ENCODE measurements at regions not wholly inside any gene's neighbourhood (a gene's known extent, or its start where the extent isn't known, plus 50 kb on each side); places are given as distances from the start of the nearest gene placed in this dataset.

DNA sequence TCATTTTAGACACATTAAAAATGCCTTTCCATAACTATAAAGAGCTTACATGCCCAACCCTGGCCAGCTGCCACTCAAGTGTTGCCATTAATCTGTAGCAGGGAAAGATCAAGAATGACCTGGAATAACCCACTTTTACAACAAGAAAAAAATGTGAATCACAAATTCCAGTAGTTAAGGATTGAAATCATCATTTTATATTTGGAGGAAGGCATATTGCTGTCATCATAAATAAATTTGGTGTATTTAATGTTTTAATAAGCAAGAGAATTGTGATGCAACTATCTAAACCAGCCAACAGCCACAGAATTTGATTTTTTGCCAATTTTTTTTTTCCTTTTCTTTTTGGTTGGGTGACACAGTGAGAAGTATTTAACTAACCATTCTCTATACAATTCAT is 240.0 kb upstream of the SEMA6D start:
- H3K27ac ChIP-seq, result no peak overlapping the region
- H3K4me3 ChIP-seq, result no peak overlapping the region

DNA sequence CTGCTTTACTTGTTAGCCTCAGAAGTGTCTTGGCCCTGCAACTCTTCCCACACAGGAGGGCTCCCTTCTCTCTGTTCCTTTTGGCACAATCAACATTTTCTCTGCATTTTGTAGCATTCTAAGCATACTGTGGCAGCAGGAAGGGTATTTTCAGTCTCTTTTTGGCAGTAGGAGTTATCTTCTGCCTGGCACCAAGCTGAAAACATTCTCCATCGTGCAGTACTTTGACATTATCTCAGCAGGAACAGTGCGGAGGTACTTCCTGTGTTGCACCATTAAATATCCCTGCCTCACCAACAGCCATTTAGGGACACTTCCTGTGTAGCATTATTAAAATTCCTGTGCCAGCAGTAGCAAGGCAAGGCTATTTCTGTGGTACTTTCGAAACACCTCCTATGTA is 233.2 kb upstream of the SEMA6D start:
- Histone ChIP-seq H3K4me3 (no peak overlapping the region), H3K27ac (no peak overlapping the region)

DNA sequence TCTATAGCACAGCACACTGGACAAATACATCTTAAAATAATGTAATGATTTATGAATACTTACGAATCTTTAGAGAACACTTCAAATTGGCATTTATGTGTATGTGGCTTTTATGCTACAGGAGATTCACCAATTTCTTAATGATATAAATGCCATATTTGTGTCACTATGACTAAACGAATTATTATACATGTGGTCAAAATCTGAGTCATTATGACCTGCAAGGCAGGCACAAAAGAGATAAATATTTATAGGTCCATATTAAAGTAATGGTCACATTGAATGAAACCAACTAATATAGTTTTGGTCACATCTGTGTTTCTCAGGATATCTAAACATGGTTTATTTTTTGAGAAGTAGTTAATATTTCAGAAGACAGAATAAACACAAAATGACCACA is 232.3 kb upstream of the SEMA6D start:
- Histone ChIP-seq H3K4me3 (no peak overlapping the region), H3K27ac (no peak overlapping the region)

DNA sequence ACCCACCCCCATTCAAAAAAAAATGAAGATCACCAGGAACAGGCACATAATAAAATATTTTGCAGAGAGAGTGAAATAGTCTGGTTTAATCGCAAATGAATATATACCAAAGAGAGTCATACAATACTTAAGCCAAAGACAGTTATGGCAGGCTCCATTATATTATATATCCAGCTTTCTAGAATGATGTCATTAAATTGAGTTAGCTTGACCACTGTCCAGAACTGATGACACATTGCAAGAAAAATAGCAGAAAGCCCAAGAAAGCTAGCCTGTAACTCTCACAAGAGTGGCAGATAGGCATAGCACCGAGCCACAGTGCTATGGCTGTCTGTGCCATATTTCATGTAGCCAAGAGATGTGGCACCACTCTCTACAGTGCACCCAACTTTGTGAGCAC is 231.9 kb upstream of the SEMA6D start:
- Histone ChIP-seq H3K27ac (no peak overlapping the region), H3K4me3 (no peak overlapping the region)

DNA sequence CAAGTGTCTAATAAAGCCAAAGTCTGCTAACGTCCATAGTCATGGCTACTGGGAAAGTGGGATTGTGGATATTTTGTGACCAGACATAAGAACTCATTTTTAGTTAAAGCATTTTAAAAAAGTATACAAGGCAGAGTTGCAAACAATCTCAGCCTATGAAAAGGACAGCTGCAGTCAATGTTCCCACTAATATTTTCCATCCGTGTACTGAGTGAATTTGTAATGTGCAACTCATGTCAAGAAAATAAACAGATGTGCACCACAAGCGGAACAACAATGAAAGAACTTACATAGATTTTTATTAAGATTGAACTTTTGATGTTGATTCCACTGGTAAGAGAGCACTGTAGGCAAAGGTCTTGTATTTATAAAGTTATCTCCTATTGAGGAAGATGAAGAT is 231.3 kb upstream of the SEMA6D start:
- Histone ChIP-seq H3K4me3 (no peak overlapping the region), H3K27ac (no peak overlapping the region)

DNA sequence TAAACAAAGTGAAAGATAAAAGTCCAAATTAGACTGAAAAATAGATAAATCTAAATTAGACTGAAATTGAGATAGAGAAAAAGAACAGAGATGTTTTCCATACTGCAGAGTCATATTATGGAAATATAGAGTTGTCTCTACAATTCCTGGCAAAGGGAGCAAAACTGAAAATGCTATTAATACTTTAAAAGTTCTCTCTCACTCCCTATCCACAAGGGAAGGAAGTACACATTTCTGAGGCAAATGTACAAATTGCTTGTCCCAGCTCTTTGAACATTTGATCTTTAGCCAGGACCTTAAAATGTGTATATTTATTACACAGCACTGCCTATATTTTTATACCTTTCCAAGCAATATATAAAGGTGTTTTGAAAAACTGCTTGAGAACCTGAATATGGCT is 225.1 kb upstream of the SEMA6D start:
- Histone ChIP-seq H3K4me3 (no peak overlapping the region), H3K27ac (no peak overlapping the region)

DNA sequence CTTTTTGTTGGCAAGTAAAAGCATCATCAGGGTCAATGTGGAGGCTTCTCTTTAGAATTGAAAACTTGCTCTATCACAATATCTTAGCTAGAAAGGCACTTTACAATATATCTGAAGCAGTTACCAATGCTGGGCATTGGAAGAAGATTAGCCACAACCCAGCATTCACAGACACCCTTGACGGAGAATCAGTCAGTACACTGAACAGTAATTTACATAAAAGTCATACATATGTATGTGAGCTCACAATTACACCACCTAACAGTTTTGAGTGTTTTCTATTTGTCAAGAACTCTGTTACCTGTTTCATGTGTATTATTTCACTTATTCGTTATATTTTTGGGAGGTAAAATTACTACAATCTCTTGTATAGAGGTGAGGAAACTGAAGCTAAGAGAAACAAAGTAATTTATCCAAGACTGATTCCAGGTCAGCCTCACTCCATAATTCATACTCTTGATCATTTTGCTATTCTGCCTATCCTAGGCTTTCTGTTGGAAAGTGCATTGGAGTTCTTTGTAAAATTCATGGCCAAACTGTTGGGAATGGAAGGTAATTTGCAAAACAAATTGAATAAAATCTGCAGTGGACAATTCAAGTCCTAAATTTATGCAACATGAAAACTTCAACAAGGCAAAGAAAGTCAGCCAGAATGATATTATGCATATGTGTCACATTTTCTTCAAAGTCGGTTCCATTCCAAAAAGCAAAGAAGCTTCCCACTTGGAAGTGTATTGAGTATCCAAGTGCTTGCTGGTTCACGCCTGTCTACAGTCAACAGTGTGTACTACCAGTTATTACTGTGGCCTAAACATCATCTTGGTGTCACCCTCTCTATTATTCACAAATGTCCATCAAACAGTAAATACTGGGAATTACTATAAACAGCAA is 223.7 kb upstream of the SEMA6D start:
- no peak overlapping the region for H3K4me3 ChIP-seq
- no peak overlapping the region for H3K27ac ChIP-seq

DNA sequence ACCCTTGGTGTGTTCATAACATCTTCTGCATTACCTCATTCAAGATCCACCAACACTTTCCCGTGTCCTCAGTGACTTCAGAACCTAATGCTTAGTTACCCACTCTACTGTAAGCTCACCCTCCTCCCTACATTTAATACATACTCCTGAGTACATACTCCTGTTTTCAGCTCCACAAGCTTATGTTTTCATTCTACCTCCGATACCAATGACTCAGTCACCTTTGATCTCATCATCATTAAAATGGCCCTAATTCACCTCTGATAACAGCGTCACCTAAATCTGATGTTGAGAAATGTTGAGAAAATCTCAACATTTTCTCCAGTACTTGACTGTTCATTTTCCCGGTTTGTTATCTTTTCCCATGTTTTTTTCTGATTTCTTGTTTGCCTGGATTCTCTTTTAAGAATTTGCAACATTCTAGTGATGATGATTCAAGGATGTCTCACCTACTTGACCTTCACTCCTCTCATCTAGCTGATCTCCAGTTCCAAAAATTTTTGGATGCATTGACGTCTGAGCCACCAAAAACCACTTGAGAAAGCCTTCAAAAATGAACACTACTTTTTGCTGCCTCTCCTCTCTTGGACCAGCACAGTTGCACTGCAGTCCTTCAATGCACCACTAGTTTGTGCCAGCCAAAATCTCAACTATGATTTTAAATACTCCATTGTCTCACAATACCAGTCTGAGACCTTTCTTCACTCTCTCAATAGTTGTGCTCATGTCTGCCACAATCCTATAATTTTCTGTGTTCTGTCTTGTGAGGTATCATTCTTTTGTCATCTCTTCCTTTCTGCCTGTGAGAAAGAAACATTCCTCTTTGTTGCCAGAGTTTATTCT is 220.7 kb upstream of the SEMA6D start:
- Histone ChIP-seq H3K27ac (no peak overlapping the region), H3K4me3 (no peak overlapping the region)

DNA sequence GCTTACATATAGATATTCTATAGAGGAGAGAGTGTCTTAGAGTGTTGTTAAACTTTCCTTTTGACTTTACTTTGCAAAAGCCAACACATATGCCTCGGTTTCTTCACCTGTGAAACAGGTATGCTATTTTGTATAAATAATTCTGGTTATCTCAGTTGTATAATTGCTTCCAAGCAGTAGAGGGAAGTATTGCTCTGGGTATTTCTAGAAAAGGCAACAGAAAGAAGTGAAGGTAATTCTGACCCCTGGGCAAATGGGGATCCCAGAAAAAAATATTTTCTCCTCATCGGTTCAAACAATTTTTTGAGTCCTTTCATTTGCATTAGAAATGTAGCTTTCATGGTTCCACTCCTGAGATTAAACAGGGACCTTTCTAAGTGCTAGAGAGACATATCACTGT is 216.5 kb upstream of the SEMA6D start:
- H3K27ac ChIP-seq, result no peak overlapping the region
- no peak overlapping the region for H3K4me3 ChIP-seq

DNA sequence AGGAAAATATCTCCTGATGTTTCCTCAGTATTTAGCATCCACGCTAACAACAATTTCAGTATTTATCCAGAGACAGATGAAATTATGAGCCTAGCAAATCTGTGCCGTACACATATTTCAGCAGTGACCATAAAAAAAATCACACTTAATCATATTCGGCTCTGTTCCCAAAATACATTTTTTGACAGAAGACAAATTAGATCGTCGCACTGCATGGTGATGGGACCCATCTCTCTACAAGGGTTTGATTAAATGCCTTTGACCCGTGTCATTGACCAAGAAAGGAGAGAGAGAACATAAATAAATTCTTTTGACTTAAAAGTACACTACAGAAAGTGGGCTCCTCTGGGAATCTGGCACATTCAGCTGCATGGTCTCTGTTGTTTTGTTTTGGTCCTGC is 215.3 kb upstream of the SEMA6D start:
- Histone ChIP-seq H3K4me3 (no peak overlapping the region), H3K27ac (no peak overlapping the region)

DNA sequence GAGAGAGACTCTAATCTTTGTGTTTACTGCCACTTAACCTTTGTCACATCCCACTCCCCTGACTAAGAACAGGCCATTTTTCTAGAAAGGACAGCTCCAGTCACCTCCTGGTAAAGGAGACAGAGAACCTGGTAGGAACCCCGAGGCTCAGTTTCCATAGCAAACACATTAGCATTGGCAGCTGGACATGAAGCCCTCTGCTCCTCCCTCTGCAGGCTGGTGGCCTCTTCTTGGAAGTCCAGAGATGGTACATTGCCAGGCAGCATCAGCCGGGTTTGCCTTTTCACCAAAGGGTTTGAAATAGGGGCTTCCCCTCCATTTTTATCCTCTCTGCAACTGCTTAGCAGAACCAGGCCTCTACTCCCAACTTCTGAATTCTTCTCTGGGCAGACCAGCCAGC is 213.4 kb upstream of the SEMA6D start:
- Histone ChIP-seq H3K4me3 (no peak overlapping the region), H3K27ac (peak overlapping the region in 3 of 21 experiments; percentile 7 to 61 (median 25))

DNA sequence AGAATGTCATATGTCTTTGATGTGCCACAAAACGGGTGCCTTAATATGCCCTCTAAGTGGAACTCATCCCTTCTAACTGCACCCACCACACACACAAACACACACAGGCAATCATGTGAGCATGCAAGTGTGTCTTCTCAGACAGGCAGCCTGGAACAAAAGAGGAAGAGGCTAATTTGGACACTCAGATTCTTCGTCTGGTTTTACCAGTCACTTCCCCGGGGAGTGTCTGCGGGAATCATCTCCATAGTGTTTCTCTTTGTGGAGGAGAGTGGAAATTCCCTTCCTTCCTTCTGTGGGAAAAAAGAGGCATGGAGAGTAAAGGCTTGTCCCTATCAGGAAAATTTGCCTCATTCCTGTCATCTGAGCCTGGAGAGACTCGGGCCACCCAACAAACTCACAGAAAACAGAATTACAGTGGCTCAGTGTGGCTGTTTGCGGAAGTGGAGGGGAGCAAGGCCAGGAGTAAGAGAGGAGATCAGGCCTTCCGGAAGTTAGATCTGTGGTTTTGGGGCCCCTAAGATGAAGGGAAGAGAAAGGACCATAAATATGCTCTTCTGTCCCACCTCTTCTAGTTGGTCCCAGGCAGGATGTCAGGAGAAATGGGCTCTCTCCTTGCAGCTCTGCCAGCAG is 212.6 kb upstream of the SEMA6D start:
- peak overlapping the region in 10 of 21 experiments; percentile 7 to 61 (median 34) for H3K27ac ChIP-seq
- H3K4me3 ChIP-seq, result no peak overlapping the region

DNA sequence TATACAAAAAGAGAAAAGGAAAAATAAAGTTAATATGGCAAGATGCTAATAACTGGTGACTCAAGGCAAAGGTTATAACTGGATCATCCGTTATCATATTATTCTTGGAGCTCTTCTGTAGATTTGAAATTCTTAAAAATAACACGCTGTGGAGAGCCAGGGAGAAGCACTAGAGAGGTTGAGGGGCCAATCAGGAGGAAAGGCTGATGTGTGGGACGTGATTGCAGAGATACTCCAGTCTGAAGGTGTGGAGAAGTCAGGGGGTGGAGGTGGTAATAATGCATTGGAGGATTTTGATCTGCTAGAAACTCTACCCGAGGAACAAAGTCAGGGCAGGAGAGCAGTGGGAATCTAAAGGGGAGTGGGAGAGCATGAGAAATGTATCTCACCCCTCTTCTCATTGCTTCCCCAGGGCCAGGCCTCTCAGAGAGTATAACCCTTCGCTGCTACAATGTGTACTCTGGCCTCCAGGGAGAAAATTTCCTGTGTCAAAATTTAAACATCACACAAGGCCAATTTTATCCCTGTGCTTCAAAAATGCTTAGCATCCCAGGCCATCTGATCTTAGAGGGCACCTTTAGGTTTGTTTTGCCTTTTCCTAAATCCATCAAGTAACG is 211.5 kb upstream of the SEMA6D start:
- Histone ChIP-seq H3K27ac (peak overlapping the region in 2 of 21 experiments; percentile 13 to 17), H3K4me3 (no peak overlapping the region)

DNA sequence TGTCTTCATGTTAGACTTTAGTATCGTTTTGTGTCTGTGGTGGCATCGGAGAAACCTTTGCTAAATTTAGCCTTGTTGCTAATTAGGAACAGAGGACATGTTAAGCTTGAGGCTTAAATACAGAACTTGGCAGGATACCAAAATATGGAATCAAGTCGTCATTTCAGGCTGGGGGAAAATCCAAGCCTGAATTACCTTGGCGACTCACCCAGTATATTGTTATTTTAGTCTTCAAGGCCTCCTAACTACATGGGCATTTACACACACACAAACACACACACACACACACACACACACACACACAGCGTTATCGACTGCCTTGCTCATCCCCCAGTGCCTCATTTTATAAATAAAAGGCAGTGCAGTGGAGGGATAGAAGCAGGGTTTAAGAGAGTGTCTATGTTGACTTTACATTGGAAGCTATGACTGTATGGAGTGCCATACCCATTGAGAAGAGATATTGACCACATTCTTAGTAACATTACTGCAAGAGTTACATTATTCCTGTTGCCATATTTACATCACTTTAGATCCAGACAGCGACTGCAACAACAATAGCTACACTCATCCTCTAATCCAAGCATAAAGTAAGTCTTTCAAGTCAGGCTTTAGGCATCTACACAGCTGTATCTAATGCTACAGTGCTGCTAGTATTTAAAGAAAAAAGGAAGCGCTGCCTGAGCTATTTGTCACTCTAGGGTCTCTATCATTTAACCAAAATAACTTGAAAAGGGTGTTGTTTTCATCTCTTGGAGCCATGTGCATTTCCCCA is 210.8 kb upstream of the SEMA6D start:
- Histone ChIP-seq H3K4me3 (no peak overlapping the region), H3K27ac (peak overlapping the region in 2 of 21 experiments; percentile 13 to 17)

DNA sequence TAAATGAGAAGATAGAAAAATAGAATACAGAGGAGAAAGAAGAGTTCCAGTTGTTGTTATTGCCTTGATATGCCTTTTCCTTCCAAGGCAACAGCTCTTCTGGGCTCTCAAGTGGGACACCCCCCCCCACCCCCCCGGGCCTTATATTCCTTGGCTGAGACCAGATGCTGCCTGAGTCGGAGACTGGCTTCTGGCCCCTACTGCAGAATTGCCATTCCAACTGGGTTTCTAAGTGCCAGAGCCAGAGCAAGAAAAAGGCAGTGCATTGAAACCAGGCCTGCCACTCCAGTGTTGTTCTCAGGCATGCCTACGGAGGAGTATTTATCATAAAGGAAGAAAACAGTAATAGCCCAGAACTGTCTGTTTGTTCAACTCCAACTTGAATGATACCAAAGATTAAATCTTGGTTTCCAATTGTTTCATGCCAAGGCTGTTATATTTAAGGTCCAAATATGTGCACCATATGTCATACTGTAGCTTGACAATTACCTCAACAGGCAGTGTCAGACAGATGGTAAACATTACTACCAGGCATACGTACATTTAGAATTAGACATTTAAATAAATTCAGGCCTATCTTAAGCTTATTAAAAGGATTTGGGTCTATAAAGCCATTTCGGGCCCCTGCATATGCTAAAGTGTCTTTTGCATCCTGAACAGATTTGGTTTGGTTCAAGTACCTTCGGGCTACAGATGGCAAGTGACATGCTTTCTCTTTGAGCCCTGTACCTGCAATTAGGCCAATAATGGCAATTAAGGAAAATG is 209.9 kb upstream of the SEMA6D start:
- no peak overlapping the region for H3K4me3 ChIP-seq
- no peak overlapping the region for H3K27ac ChIP-seq

DNA sequence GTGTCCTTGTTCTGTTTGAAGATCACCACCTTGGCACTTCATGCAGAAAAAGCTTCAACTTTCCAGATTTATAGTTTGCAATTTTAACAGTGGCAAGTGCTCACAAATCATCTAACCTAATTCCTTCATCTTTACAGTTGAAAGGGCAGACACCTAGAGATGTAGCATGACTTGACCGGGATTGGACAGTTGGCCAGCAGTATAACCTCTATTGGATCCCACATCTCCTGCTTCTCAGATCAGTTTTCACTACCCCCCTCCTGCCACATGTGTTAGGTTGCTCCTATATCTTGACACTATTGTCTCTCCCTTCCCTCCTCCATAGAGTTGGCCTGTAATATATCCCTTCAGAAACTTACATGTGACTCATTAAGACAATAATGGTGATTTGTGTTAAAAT is 206.0 kb upstream of the SEMA6D start:
- no peak overlapping the region for H3K4me3 ChIP-seq

DNA sequence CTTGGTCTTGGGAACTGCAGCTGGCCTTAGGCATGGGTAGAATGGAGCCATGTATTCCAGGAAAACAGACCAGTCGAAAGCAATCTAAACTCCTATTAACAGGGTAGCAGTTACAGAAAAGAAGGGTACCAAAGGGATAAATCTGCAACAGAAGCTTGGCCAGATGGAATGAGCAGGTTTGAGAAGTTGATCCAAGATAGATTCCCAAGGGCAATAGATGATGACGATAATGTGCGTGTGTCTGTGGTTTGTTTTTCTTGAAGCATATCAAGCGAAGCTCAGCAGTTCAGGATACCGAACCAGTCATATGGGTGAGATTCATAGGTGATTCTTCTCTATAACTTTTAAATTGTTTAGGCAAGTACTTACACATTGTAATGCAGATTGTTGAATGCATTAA is 203.8 kb upstream of the SEMA6D start:
- H3K4me3 ChIP-seq, result no peak overlapping the region

More for the DNA sequence above, 206.0 kb upstream of the SEMA6D start:
- H3K27ac ChIP-seq, result no peak overlapping the region

DNA sequence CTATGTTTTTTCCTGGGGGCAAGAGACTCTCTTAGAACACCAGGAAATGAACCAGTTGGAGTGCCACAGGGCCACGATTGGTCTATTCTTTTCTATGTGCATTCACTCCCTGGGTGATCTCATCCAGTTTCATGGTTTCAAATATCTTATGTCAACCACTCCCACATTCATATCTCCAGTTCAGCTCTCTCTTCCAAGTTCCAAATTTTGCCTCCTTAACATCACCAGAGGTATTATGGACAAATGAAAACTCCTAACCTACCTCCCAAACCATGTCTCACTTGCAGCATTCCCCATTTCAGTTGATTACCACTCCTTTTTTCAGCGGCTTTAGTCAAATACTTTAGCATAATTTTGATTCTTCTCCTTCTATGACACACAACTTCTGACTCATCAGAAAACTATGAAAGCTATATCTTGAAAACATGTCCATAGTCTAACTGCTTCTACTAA is 203.1 kb upstream of the SEMA6D start:
- Histone ChIP-seq H3K27ac (no peak overlapping the region), H3K4me3 (no peak overlapping the region)

More for the DNA sequence above, 203.8 kb upstream of the SEMA6D start:
- H3K27ac ChIP-seq, result no peak overlapping the region
